HL-60/S4 treated with phorbol 12-myristate 13-acetate at 8.2 ng/mL for 4 days and 3 days (cell line): ENCODE measurements at regions not wholly inside any gene's neighbourhood (a gene's known extent, or its start where the extent isn't known, plus 50 kb on each side); places are given as distances from the start of the nearest gene placed in this dataset.

ENCODE experiments used
- in situ Hi-C: fragments of 300-500 bp; cut with MboI; formaldehyde crosslinking; loops from 2 replicates; pipeline ENCODE4 v1.15.0; 2022; ENCODE audit warnings: low sequenced_read_pairs

DNA sequence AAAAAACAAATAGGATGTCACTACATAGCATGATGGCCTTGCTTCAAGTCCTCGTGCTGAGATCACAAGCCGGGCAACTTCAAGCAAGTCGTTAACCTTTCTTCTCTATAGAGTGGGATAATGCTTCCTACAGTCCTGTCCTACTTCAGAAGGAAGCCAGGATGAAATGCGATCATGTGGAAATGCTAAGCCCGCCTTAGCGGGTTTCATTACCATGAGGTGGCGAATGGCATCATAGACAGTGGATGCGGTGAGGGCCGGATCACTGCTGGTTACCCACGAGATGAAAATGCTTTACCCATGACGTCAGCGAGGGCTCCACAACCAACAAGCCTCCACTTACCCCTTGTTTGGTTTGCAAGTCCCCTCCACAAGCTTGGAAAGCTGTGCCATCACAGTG is 206.4 kb downstream of the TBXT start:
- in situ Hi-C loops = no loop called here

- in situ Hi-C loops = no loop called here
Measured at GRCh38 chr6:165960695-165961094, 207.0 kb downstream of the TBXT start.

DNA sequence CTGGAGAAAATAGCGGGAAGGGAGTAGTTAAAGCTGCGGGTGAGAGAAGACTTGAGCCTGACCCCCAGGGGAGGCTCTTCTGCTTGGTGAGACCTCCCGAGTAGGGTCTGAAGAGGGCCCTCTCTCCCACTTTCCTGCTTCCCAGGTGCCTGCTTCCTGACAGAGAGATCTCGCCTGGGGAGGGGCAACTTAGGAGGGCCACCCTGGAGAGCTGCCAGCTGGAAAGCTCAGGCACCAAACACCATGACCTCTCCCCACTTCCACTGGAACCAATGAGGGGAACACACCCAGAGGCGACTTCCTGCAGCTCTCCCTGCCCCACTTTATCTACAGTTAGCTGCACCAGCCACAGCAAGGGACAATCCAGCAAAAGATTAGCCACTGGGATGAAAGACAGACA is 208.0 kb downstream of the TBXT start:
- in situ Hi-C loops = no loop called here

DNA sequence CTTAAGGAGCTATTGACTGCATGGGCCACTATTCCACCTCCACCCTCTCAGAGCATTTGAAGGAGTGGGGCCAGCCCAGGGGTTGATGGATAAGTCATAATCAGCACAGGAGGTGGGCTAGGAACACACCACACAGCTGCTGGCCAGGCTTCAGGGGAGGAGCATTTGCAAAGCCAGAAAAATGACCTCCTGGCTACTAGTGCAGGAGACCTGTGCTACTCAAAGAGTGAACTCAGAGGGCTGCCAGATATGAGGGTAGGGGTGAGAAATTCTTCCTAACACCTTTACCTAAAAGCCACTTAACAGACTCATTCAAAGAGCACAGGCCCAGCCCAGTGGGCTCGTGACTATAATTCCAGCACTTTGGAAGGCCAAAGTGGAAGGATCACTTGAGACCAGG is 210.8 kb downstream of the TBXT start:
- in situ Hi-C loops = no loop called here

GRCh38 chr6:165952514-165952913 is 215.1 kb downstream of the TBXT start:
- in situ Hi-C loops = no loop called here

DNA sequence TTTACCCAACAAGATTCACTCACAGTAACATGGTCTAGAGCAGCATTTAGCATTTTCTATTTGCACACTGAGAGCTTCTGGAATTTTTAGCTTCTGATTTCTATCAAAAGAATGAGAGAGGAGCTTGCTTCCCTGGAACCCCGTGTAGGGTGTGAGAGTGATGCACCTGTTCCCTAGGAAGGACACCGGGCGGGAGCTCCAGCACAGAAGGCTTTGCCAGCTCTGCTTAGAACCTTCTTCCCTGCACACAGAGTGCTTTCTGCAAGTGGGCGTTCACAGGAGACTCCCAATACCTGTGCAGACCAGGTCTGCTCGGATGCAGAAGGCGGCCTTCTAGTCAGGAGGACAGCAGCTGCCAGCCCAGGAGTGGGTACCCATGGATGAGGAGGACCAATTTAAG is 217.3 kb downstream of the TBXT start:
- in situ Hi-C loops = no loop called here

DNA sequence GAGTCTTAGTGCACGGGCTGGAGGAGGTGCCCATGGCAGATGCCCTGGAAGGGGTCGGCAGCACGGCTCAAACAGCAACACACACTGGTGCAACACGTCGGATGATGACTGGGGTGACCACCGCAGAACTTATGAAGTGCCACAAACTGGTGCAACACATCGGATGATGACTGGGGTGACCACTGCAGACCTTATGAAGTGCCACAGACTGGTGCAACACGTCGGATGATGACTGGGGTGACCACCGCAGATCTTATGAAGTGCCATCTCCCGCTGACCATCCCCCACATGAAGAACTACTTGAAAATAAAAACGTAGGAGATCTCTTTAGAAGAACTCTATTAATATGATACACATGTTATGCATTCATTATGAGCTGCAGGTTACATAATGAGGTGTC is 218.3 kb downstream of the TBXT start:
- in situ Hi-C loops = no loop called here

- in situ Hi-C loops = no loop called here
Measured at GRCh38 chr6:165944002-165944466, 223.6 kb downstream of the TBXT start.

GRCh38 chr6:165941786-165942185 is 225.9 kb downstream of the TBXT start:
- in situ Hi-C loops = no loop called here

DNA sequence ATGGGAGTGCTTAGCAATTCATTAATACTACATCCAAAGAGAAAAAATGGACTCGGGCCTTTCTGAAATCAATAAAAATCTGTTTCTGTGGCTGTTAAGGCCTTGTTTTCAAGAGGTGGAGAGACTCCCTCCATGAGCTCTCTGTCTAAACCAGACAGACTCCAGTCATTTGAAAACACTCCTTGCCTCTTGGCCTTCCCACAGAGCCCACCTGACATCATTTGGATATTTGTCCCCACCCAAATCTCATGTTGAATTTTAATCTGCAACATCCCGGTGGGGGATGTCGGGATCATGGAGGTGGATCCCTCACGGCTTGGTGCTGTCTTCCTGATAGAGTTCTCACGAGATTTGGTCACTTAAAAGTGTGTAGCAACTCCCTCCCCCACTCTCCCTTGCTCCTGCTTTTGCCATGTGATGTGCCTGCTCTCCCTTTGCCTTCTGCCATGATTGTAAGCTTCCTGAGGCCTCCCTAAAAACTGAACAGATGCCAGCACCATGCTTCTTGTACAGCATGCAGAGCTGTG is 226.3 kb downstream of the TBXT start:
- in situ Hi-C loops = no loop called here

GRCh38 chr6:165940366-165940765 is 227.3 kb downstream of the TBXT start:
- in situ Hi-C loops = no loop called here

DNA sequence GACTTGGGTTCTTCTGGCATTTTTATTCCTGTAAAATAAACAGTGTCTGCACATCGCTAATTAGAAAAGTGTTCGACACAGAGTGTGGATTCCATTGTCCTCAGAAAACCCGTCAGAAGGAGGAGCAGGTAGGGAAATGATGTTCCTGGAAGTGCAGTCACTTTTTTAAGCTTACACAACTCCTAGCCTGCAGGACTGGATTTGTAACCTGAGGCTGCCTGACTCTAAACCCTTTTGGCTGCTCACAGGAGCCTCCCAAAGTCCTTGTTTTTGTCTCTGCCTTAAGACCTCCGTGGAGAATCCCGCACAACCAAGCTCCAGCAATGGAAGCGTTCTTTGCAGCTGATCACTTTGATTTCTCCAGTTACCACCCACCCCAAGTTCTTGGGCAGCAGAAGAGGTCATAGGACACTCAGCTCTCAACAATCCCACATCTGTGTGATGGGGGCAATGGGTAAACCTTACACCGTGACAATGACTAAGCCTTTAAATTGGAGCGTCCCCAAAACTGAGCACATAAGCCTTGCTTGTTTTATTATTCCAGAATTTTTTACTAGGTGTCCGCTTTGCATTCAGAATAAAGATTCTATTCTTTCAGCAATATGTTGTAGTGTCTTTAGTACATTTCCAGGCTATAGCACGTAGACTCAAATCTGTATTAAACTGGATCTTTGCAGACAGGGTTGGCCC is 227.9 kb downstream of the TBXT start:
- in situ Hi-C loops = no loop called here

DNA sequence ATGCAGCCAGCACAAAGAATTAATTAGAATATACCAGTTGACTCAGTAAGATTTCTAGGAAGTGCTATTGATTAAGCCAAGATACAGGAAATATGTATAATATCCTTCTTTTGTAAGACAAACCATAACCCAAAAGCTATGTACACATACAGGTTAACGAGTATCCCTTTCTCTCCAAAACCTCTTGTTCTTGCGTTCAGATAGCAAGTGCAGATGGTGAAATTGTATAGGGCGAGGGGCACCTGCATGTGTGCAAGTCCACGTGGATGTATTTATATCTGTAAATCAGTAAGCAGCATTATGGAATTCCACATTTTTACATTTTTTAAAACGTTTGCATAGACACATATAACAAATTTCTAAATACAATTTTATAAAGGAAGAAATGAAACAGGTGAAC is 228.6 kb downstream of the TBXT start:
- in situ Hi-C loops = no loop called here

DNA sequence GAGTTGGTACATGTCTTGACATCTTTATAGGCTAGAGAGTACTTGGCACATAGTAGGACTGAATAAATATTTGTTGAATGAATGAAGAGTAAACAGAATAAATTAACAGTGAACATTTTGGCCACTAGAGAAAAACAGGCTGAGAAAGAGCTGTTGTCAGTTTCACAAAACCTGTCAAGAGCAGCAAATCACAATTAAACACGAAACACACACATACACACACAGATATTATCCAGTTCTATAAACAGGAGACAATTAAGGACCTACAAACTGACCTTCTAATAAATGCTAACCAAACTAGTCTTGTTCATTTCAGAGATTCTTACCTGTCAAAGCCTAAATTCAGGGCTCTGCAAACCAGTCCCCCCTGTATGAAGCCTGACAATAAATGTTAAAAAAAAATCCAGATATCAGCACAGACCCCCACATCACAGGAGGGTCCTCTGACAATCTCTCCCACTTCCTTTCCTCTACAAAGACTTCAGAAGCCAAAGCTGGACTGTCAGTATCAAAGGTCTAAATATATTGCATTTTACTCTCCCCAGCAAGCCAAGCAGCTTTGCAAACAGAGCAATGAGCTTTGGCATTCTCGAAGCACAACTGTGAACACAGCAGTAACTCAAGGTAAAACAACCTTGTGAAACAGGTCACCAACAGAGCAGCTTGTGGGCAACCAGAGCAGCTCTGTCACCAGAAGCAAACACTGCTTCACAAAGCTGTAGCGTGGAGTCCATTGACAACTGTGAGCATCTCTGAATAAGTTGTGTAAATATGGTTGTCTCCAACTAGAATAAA is 229.9 kb downstream of the TBXT start:
- in situ Hi-C loops = no loop called here

DNA sequence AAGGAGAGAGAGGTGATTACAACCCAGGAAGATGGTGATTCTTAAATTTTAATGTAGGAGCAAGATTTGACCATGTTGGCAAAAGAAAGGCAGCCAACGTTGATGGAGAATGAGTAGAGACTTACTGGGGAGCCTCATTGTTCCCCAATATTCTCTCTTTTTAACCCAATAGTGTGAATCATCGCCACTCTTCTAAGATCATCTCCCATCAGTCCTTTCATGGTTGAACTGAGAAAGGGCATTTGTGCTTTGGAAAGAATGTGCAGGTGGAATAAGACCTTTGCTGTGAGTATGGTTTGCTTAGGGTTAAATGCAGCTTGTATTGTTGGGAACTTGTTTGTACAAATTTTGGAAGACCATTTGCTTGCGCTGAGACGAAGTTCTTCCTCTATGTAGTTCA is 231.0 kb downstream of the TBXT start:
- in situ Hi-C loops = no loop called here

- in situ Hi-C loops = no loop called here
Measured at GRCh38 chr6:165936096-165936495, 231.6 kb downstream of the TBXT start.

- in situ Hi-C loops = no loop called here
Measured at GRCh38 chr6:165931675-165932074, 236.0 kb downstream of the TBXT start.

DNA sequence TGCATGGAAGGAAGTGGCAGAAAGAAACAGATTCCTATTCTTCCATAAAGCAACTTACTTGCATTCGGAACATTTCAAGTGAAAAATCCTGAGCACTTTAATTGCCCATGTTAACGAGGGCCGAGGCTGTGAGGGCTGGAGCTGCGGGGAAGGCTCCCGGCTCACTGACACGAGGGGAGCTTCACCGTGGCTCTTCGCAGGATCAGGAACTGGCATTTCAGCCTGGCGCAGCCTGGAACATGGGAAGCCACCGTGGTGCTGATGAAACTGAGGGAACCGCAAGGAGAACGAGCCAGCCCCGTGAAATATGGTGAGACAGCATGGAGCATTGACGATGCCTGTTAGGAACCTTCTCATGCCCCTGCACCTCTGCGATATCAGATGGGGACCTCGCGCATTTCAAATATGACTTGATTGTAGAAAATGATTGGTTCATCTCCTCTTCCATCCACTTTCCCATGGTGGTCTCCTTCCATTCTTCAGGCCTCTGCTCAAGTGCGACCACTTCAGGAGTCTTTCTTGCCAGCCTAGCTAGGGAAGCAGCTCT is 236.9 kb downstream of the TBXT start:
- in situ Hi-C loops = no loop called here

DNA sequence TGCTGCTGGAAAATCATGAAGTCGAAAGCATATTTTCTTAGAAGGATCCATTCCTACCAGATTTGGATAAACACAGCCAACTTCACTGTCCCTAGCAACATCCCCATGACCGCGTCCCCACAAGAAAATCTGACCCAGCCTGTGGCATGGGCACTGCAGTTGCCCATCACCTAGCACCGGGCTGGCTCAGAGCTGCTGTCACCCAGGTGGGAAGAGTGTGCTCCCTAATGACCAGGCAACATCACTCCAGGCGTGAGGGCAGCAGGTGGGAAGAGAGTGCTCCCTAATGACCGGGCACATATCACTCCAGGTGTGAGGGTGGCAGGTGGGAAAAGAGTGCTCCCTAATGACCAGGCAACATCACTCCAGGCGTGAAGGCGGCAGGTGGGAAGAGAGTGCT is 238.0 kb downstream of the TBXT start:
- in situ Hi-C loops = no loop called here

GRCh38 chr6:165926378-165926777 is 241.3 kb downstream of the TBXT start:
- in situ Hi-C loops = no loop called here

GRCh38 chr6:165925474-165926156 is 242.0 kb downstream of the TBXT start:
- in situ Hi-C loops = no loop called here
